GM18520 (cell line): ENCODE measurements at regions not wholly inside any gene's neighbourhood (a gene's known extent, or its start where the extent isn't known, plus 50 kb on each side); places are given as distances from the start of the nearest gene placed in this dataset.

ENCODE experiments used
- ATAC-seq: cut with Tn5 transposase; IDR thresholded peaks from one replicate; pipeline ENCODE4 v1.9.1; 2021; ENCODE audit not compliant: unreplicated experiment

GRCh38 chr15:45743426-45744235 lies 108.8 kb downstream of the SQOR start:
- ATAC-seq = no peak

- ATAC-seq = no peak
These were observed 109.4 kb downstream of the SQOR start for GRCh38 chr15:45744236-45744589.

DNA sequence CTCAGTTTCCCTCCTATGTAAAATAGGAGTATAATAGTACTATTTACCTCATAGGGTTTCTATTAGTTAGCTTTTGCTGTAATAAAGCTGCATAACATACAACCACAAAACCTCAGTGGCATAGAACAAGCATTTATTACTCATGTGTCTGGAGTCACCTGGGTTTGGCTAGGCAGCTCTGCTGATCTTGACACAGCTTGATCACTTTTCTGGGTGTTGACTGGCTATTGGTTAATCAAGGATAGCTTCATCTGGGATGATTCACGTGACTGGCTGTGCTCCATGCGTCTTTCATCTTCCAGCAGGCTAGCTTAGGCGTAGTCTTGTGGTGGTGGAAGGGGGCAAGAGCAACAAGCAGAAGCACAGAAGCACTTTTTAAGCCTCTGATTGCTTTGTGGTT lies 112.6 kb downstream of the SQOR start:
- ATAC-seq = no peak

DNA sequence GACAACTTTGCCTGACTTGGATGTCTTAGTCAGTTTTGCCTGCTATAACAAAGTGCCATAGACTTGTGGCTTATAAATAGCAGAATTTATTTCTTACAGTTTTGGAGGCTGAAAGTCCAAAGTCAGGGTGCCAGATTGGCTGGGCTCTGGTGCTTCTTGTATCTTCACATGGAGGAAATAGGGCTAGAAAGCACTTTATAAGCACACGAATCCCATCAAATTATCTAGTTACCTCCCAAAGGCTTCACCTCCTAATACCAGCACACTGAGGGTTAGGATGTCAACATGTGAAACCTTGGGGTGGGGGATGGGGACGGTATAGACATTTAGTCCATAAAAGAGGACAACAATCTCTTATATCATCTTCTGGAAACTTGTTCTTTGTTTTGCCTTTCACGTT lies 116.8 kb downstream of the SQOR start:
- ATAC-seq = no peak

GRCh38 chr15:45759936-45760335 lies 125.1 kb downstream of the SQOR start:
- ATAC-seq = no peak

- no peak for ATAC-seq
These were observed 127.9 kb downstream of the SQOR start for GRCh38 chr15:45762726-45763125.

DNA sequence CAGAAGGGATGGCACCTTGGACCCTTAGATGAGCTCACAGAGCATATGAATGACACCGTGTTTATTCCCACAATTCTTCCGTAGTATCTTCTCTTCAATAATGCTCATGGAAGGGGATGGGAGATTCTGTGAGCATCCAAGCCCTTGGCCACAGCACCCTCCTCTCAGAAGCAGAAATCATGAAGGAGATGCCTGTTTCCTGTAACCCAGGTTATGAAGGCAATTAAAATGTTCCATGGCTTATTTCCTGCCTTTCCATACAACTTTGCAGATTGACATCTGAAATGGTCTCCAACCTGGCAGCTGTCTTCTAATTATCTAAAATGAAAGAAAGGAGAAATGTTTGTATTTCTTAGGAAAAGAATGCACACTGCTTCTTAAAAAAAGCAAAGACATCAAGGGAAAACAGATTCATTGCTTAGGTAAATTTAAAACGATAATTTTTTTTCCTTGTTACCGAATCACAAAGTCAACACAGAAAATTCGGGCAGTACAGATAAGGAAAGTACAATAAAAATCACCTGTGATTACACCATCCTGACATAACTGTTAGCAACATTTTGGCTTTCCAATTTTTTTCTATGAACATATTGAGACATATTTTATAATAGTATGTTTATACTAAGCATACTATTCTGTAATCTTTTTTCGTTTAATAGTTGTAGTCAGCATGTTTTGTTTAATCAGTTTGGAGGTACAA lies 128.5 kb downstream of the SQOR start:
- no peak for ATAC-seq

GRCh38 chr15:45773149-45773548 lies 138.3 kb downstream of the SQOR start:
- ATAC-seq = no peak

DNA sequence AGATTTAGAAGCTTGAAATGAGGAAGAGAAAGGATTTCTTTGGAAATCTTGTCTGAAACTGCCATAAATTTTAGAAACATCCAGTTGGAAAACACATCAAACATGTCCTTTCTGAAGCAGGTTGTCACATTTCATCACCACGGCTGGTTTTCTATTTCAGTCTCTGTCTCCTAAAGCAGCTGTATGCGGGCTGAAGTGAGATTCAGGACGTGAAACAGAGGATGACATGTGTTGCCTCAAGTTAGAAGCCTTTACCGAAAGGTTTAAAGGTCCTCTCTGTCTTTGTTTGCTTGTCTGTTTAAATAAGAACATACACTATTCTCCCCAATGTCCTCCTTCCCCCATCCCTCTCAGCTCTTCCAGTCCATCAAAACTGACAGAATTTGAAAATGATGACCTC lies 141.9 kb downstream of the SQOR start:
- no peak for ATAC-seq

GRCh38 chr15:45777781-45778180 lies 143.0 kb downstream of the SQOR start:
- no peak for ATAC-seq

DNA sequence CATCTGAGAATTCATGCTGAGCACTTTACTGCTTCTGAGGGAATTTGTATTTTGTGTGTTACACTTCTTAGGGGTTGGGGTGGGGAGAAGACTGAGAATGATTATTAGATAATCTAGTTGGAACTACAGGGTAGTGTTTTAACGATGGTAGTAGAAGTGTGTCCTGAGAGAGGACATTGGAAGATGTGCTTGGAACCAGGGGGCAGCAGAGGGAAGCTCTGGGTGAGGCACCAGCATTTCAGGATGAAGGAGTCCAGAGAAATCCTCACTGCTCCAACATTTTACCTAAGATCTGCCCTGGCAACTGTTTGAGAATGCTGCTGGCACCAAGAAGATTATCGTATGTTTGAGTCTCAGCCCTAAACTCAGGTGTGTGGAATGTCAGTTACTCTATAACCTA lies 145.5 kb downstream of the SQOR start:
- no peak for ATAC-seq

GRCh38 chr15:45784656-45785055 lies 149.8 kb downstream of the SQOR start:
- no peak for ATAC-seq

DNA sequence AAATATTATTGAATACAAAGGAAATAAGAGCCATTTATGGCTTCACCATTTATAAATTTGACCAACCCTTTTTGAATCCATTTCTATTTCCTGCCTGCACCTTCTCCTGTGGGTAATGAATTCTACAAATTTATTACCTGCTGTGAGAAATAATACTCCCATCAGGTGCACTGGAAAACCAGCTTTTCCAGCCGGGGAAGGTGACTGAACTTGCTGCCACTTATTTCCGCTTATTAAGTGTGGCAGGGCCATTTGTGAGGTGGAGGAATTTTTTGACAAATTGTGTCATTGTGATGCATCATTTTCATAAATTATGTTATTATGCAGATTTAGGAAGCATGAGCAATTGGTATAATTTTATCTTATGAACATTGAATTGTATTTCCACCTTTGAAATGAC lies 151.1 kb downstream of the SQOR start:
- ATAC-seq = no peak

- no peak for ATAC-seq
These were observed 155.6 kb downstream of the SQOR start for GRCh38 chr15:45790325-45790943.

DNA sequence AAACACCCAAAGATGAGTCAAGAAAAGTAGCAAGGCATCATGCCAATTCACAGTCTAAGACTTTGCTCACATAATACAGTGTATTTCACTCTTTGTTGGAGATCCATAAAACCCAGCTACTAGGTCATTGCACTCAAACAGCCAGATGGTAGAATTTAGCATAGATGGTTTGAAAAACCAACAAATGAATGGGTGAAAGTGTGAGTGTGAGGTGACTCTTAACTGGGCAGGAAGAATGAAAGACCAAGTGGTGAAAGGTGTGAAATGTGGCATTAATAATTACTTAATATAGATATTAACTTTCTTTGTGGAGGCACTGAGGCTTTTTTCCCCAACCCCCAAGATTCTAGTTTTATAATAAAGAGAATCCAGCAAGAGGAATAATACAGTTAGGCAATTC lies 159.5 kb downstream of the SQOR start:
- peak; percentile 54 for ATAC-seq

GRCh38 chr15:45794712-45795439 lies 160.0 kb downstream of the SQOR start:
- no peak for ATAC-seq

- no peak for ATAC-seq
These were observed 160.7 kb downstream of the SQOR start for GRCh38 chr15:45795440-45796069.

DNA sequence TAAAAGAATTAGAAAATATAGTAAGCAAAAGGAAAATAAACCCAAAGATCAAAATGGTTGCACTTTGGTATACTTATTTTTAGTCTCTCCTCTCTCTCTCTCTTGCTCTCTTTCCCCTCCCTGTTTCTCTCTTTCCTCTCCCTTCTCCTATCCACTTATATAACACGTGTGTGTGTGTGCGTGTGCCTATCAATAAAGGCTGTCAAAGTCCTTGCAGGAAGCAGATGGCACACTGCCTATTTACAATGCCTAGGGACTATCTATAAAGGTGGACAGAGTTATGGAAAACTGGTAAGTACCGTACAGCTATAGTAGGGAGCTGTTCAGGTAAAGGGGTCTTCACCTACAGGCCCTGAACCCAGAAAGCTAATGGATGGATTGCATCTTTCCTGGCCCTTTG lies 161.6 kb downstream of the SQOR start:
- ATAC-seq = no peak

DNA sequence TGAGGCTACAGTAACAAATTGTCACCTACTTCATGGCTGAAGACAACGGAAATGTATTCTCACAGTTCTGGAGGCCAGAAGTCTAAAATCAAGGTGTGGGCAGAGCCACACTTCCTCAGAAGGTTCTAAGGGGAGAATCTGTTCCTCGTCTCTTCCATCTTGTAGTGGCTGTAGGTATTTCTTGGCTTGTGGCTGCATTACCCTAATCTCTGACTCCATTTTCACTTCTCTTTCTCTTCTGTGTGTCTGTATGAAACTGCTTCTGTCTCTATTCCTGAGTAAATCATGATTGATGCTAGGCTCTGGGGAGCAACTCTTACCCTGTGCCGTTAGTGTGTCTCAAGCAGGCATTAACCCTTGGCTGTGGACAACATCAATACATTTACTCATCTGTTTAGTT lies 164.7 kb downstream of the SQOR start:
- ATAC-seq = peak; percentile 36

DNA sequence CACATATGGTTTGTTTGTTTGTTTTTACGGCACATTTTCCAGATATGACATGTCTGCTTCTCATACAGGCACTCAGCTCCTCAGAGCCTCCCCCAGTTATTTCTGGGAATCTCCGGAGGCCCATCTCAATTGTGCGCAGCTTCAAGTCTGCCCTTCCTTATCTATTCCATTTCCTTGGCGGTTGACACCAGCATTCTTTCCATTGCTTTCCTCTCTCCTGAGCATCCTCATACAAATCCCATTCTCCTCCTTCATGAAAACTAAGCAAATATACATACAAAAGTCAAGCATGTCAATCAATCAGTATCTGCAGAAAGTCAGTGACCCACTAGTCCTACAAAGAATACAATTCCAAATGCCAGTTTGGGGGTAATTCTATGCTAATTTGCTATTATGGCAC lies 166.7 kb downstream of the SQOR start:
- no peak for ATAC-seq

GRCh38 chr15:45802140-45802539 lies 167.3 kb downstream of the SQOR start:
- ATAC-seq = no peak
